HepG2 (cell line): ENCODE measurements at regions not wholly inside any gene's neighbourhood (a gene's known extent, or its start where the extent isn't known, plus 50 kb on each side); places are given as distances from the start of the nearest gene placed in this dataset.

ENCODE experiments used
- ATAC-seq: fragments of 200-7000 bp; cut with Tn5 transposase; 3 replicates; pipeline ENCODE4 v1.9.1; 2020; ENCODE audit warnings: mild to moderate bottlenecking, moderate library complexity
- BruUV-seq: library from RNA; stranded (reverse); fragments of 400-500 nt; replicated peaks from 2 replicates; lab custom pipeline; 2021; lab: Mats Ljungman, UMichigan
- CTCF ChIA-PET: fragments of 300-600 bp; formaldehyde crosslinking; extraction: SDS; loops from one replicate; lab custom pipeline; 2021; ENCODE audit warnings: low total read pairs, inconsistent platforms, low intra/inter-chr PET ratio; lab: Yijun Ruan, JAX
- POLR2A ChIA-PET: fragments of 350-600 bp; sonication (Branson Sonifier 250); formaldehyde crosslinking; loops from one replicate; lab custom pipeline; 2020; ENCODE audit warnings: antibody characterized with exemption, inconsistent platforms; lab: Yijun Ruan, JAX
- DNase-seq: peaks from one replicate; pipeline ENCODE4 v3.0.0-alpha.2; 2015; ENCODE audit warnings: low spot score
- FAIRE-seq: peaks from 3 replicates; lab custom pipeline; 2011; peaks lifted over from hg19 to GRCh38; lab: Jason Lieb, UNC
- H2AFZ ChIP-seq: one replicate; pipeline ENCODE4 v1.6.1; 2011; ENCODE audit warnings: low read length, inconsistent platforms
- H3K27ac ChIP-seq: fragments of 300-600 bp; 3 replicates; pipeline ENCODE4 v1.8.0; 2011; ENCODE audit warnings: mixed run types, mild to moderate bottlenecking, mixed read lengths, low read length, inconsistent platforms; ENCODE audit not compliant: insufficient read depth; ENCODE audit errors: extremely low read length
- H3K27me3 ChIP-seq, 2 experiments: fragments of 200-600 bp in 1 of 2; 2 replicates in 1 of 2; 3 replicates in 1 of 2; pipeline versions ENCODE4 v1.6.0 to v1.8.0; 2011; ENCODE audit warnings: low read length in 2 of 2, mild to moderate bottlenecking in 2 of 2, moderate library complexity in 2 of 2, inconsistent platforms in 1 of 2; ENCODE audit not compliant: insufficient read depth in 2 of 2, control insufficient read depth in 1 of 2
- H3K36me3 ChIP-seq, 2 experiments: fragments of 200-600 bp in 1 of 2; replicated peaks in 1 of 2; 2 replicates in 1 of 2; 3 replicates in 1 of 2; pipeline versions ENCODE4 v1.5.1 to v1.8.0; 2011; ENCODE audit warnings: low read length in 2 of 2, inconsistent platforms in 1 of 2; ENCODE audit not compliant: insufficient read depth in 2 of 2, control insufficient read depth in 1 of 2
- H3K4me1 ChIP-seq: 2 replicates; pipeline ENCODE4 v1.5.1; 2012; ENCODE audit warnings: low read length, inconsistent platforms; ENCODE audit not compliant: insufficient read depth
- H3K4me2 ChIP-seq: 2 replicates; pipeline ENCODE4 v1.6.0; 2011; ENCODE audit warnings: low read depth, low read length, inconsistent platforms
- H3K4me3 ChIP-seq, 3 experiments: fragments of 200-600 bp in 1 of 3; sonication (generic), shearing (Covaris generic) in 1 of 3; replicated peaks in 1 of 3; 2 replicates each; pipeline ENCODE4 v1.5.1; 2011 to 2016; ENCODE audit warnings: low read length in 3 of 3, inconsistent platforms in 2 of 3, low read depth in 2 of 3, mild to moderate bottlenecking in 2 of 3, control low read depth in 1 of 3, mixed read lengths in 1 of 3; ENCODE audit not compliant: insufficient read depth in 1 of 3
- H3K79me2 ChIP-seq: one replicate; pipeline ENCODE4 v1.6.1; 2011; ENCODE audit warnings: low read length, inconsistent platforms; ENCODE audit not compliant: insufficient read depth
- H3K9ac ChIP-seq: 2 replicates; pipeline ENCODE4 v1.6.0; 2011; ENCODE audit warnings: mild to moderate bottlenecking, low read depth, low read length, inconsistent platforms; ENCODE audit not compliant: insufficient read depth
- H3K9me3 ChIP-seq: 2 replicates; pipeline ENCODE4 v1.5.1; 2012; ENCODE audit warnings: mild to moderate bottlenecking, low read length
- H4K20me1 ChIP-seq: 2 replicates; pipeline ENCODE4 v1.6.0; 2011; ENCODE audit warnings: inconsistent platforms, mild to moderate bottlenecking, low read length, moderate library complexity; ENCODE audit not compliant: insufficient read depth
- ATF7 ChIP-seq, 2 experiments: fragments of 450-650 bp in 1 of 2; sonication (generic) in 1 of 2; formaldehyde crosslinking in 1 of 2; IDR thresholded peaks; 2 replicates each; pipeline versions ENCODE4 v1.4.0 to v1.6.1; 2016 to 2020; ENCODE audit warnings: antibody characterized with exemption in 1 of 2, mild to moderate bottlenecking in 1 of 2, missing genetic modification reagents in 1 of 2
- CREBL2 ChIP-seq: sonication (generic); formaldehyde crosslinking; IDR thresholded peaks from 2 replicates; pipeline ENCODE4 v1.8.1; 2023; ENCODE audit warnings: missing genetic modification reagents, mild to moderate bottlenecking, borderline replicate concordance
- E2F2 ChIP-seq: sonication (generic); formaldehyde crosslinking; IDR thresholded peaks from 2 replicates; pipeline ENCODE4 v1.4.0; 2020; ENCODE audit warnings: missing genetic modification reagents, borderline replicate concordance
- FOXC1 ChIP-seq: sonication (generic); formaldehyde crosslinking; IDR thresholded peaks from 2 replicates; pipeline ENCODE4 v1.8.0; 2022; ENCODE audit warnings: mild to moderate bottlenecking, missing genetic modification reagents, borderline replicate concordance
- HNF1B ChIP-seq: sonication (generic); formaldehyde crosslinking; IDR thresholded peaks from 2 replicates; pipeline ENCODE4 v1.5.1; 2020; ENCODE audit warnings: mild to moderate bottlenecking, moderate library complexity, missing genetic modification reagents
- NBN ChIP-seq: fragments of 450-650 bp; conservative IDR thresholded peaks from 2 replicates; pipeline ENCODE4 v1.6.1; 2017
- NFIB ChIP-seq: sonication (generic); formaldehyde crosslinking; IDR thresholded peaks from 2 replicates; pipeline ENCODE4 v1.9.0; 2021; ENCODE audit warnings: missing genetic modification reagents, mild to moderate bottlenecking, borderline replicate concordance
- PHF21A ChIP-seq: sonication (generic); formaldehyde crosslinking; IDR thresholded peaks from 2 replicates; pipeline ENCODE4 v1.5.0; 2020; ENCODE audit warnings: mild to moderate bottlenecking, missing genetic modification reagents
- ZBTB38 ChIP-seq: sonication (generic); formaldehyde crosslinking; IDR thresholded peaks from 2 replicates; pipeline ENCODE4 v1.5.1; 2020; ENCODE audit warnings: mild to moderate bottlenecking, missing genetic modification reagents
- ZMYM3 ChIP-seq: sonication (generic); formaldehyde crosslinking; IDR thresholded peaks from 2 replicates; pipeline ENCODE4 v1.5.1; 2020; ENCODE audit warnings: mild to moderate bottlenecking, missing genetic modification reagents
- ZNF124 ChIP-seq: sonication (generic); formaldehyde crosslinking; IDR thresholded peaks from 2 replicates; pipeline ENCODE4 v1.4.0; 2020; ENCODE audit warnings: missing genetic modification reagents
- ZNF230 ChIP-seq: sonication (generic); formaldehyde crosslinking; IDR thresholded peaks from 2 replicates; pipeline ENCODE4 v1.4.0; 2020; ENCODE audit warnings: mild to moderate bottlenecking, missing genetic modification reagents
- ZNF253 ChIP-seq: sonication (generic); formaldehyde crosslinking; IDR thresholded peaks from 2 replicates; pipeline ENCODE4 v1.8.0; 2022; ENCODE audit warnings: mild to moderate bottlenecking, missing genetic modification reagents, borderline replicate concordance
- ZNF546 ChIP-seq: sonication (generic); formaldehyde crosslinking; conservative IDR thresholded peaks from 2 replicates; pipeline ENCODE4 v1.8.1; 2023; ENCODE audit warnings: mild to moderate bottlenecking, missing genetic modification reagents
- ZNF772 ChIP-seq: sonication (generic); formaldehyde crosslinking; IDR thresholded peaks from 2 replicates; pipeline ENCODE4 v1.5.0; 2020; ENCODE audit warnings: mild to moderate bottlenecking, missing genetic modification reagents
- ZNF891 ChIP-seq: sonication (generic); formaldehyde crosslinking; IDR thresholded peaks from 2 replicates; pipeline ENCODE4 v1.5.0; 2020; ENCODE audit warnings: mild to moderate bottlenecking, missing genetic modification reagents
- WGBS: methylation state at CpG from one replicate; pipeline ENCODE4 v1.1.6; 2017; ENCODE audit warnings: low lambda C conversion rate; 5-methylcytosine and 5-hydroxymethylcytosine counted together
- in situ Hi-C: cut with HindIII; loops from 2 replicates; pipeline ENCODE4 v1.10.0; 2017; ENCODE audit warnings: low pct_unique_long_range_greater_than_20kb; ENCODE audit not compliant: extremely low pct_ligation_motif_present
- intact Hi-C: fragments of 100-400 bp; cut with micrococcal nuclease; formaldehyde crosslinking; loops from one replicate; pipeline ENCODE4 v1.10.0; 2022; ENCODE audit not compliant: unreplicated experiment

- ChIA-PET POLR2A (no interaction called here), CTCF (no interaction called here)
- Histone ChIP-seq H3K9ac (no peak overlapping the region), H3K27ac (no peak overlapping the region), H3K27me3 (no peaks in the 10 kb centered on the region), H4K20me1 (no peaks in the 10 kb centered on the region), H3K4me1 (no peaks in the 10 kb centered on the region), H2AFZ (no peak overlapping the region), H3K36me3 (no peaks in the 10 kb centered on the region), H3K4me3 (no peak overlapping the region), H3K9me3 (no peaks in the 10 kb centered on the region), H3K4me2 (no peak overlapping the region), H3K79me2 (no peaks in the 10 kb centered on the region)
- BruUV-seq = no TSS peak
- FAIRE-seq (no peak), ATAC-seq (no peak), DNase-seq (peak; percentile 2)
- WGBS = 0% methylated on average over 1 of the region's 1 CpG
- TF ChIP-seq NFIB (no peak), ATF7 (IDR thresholded peaks at IDR 0.05) (peak; percentile 52), ATF7 (CRISPR knock-in tag; IDR thresholded peaks at IDR 0.05) (no peak), ZNF230 (CRISPR knock-in tag) (no peak), ZMYM3 (CRISPR knock-in tag) (no peak)
- intact Hi-C loops (no loop called here), in situ Hi-C loops (no loop called here)
These were observed 521.5 kb downstream of the SLITRK6 start for GRCh38 chr13:85277748-85278147.

DNA sequence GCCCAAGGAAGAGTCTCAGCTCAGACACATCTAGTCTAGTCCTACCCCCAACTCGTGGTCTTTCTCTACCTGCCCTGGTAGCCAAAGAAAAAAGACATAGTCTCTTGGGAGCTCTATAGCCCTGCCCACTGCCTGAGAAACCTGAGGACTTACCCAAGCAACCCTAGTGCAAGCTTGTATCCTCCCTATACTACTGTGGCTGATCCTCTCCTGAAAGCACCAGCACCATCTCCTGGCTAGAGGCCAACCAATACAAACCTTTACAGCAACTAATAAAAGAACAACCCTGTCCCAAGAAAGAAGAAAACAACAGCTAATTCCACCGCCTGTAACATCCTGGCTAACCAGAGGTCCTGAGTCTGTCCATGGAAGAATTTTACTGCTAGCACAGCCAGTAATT lies 532.4 kb downstream of the SLITRK6 start:
- H3K9me3 ChIP-seq = no peaks in the 10 kb centered on the region
- H3K36me3 ChIP-seq = no peaks in the 10 kb centered on the region
- no peaks in the 10 kb centered on the region for H4K20me1 ChIP-seq
- ChIA-PET CTCF (no interaction called here), POLR2A (no interaction called here)
- H3K9ac ChIP-seq = no peak overlapping the region
- H2AFZ ChIP-seq = no peak overlapping the region
- in situ Hi-C loops = no loop called here
- FAIRE-seq = no peak
- H3K4me3 ChIP-seq = no peak overlapping the region
- no peak overlapping the region for H3K4me2 ChIP-seq
- no peak for DNase-seq
- WGBS = 0% methylated on average over 1 of the region's 2 CpGs
- no peak for TF ChIP-seq FOXC1 (CRISPR knock-in tag)
- TF ChIP-seq NBN = no peak
- TF ChIP-seq NFIB = no peak
- no peak for TF ChIP-seq ZNF772 (CRISPR knock-in tag)
- no peak for TF ChIP-seq HNF1B
- no peak for TF ChIP-seq PHF21A
- no peak for TF ChIP-seq ZNF124 (CRISPR knock-in tag)
- TF ChIP-seq ZNF546 = no peak
- no peak for TF ChIP-seq CREBL2 (CRISPR knock-in tag)
- no peak for TF ChIP-seq ZNF253 (CRISPR knock-in tag)
- no peak for TF ChIP-seq ZBTB38
- TF ChIP-seq ZNF891 = no peak
- TF ChIP-seq E2F2 (CRISPR knock-in tag) = no peak
- no peaks in the 10 kb centered on the region for H3K4me1 ChIP-seq
- H3K27ac ChIP-seq = no peak overlapping the region
- BruUV-seq = no TSS peak
- no peaks in the 10 kb centered on the region for H3K79me2 ChIP-seq
- intact Hi-C loops = no loop called here
- H3K27me3 ChIP-seq = no peaks in the 10 kb centered on the region
- ATAC-seq = no peak
